Stimulated activated memory B cell treated with anti-CD40 and anti-IgM and Interleukin-4, amounts not matched to agents 10 μg/mL and 1 μg/mL and 100 μg/mL, for 72 hours (primary cell): ENCODE measurements at regions not wholly inside any gene's neighbourhood (a gene's known extent, or its start where the extent isn't known, plus 50 kb on each side); places are given as distances from the start of the nearest gene placed in this dataset.

Experiments used
- ATAC-seq: fragments of 150-1000 bp; cut with Tn5 transposase; 2 replicates; pipeline ENCODE4 v1.10.0; 2021
- H3K27ac Mint-ChIP-seq: one replicate; pipeline ENCODE4 v1.8.0; 2022; ENCODE audit warnings: mild to moderate bottlenecking, mixed read lengths
- H3K27me3 Mint-ChIP-seq: one replicate; pipeline ENCODE4 v1.8.0; 2022; ENCODE audit warnings: mixed read lengths
- H3K36me3 Mint-ChIP-seq: one replicate; pipeline ENCODE4 v1.8.0; 2022; ENCODE audit warnings: mixed read lengths
- H3K4me1 Mint-ChIP-seq: one replicate; pipeline ENCODE4 v1.8.0; 2022; ENCODE audit warnings: mixed read lengths
- H3K4me3 Mint-ChIP-seq: one replicate; pipeline ENCODE4 v1.8.0; 2022; ENCODE audit warnings: mild to moderate bottlenecking, moderate library complexity, mixed read lengths
- H3K9me3 Mint-ChIP-seq: one replicate; pipeline ENCODE4 v1.8.0; 2022; ENCODE audit warnings: mixed read lengths

GRCh38 chr7:54904130-54904529 lies 114.7 kb upstream of the EGFR start:
- Mint-ChIP-seq H3K27ac (no peak overlapping the region), H3K9me3 (peaks cover 3% of the 10 kb centered on the region), H3K4me3 (no peak overlapping the region), H3K4me1 (no peaks in the 10 kb centered on the region), H3K36me3 (no peaks in the 10 kb centered on the region), H3K27me3 (peaks cover 8% of the 10 kb centered on the region)
- no peak for ATAC-seq

GRCh38 chr7:54904986-54905385 lies 113.8 kb upstream of the EGFR start:
- H3K9me3 Mint-ChIP-seq, result peaks cover 4% of the 10 kb centered on the region
- peaks cover 8% of the 10 kb centered on the region for H3K27me3 Mint-ChIP-seq
- no peaks in the 10 kb centered on the region for H3K36me3 Mint-ChIP-seq
- no peak overlapping the region for H3K27ac Mint-ChIP-seq
- H3K4me3 Mint-ChIP-seq, result no peak overlapping the region
- H3K4me1 Mint-ChIP-seq, result no peaks in the 10 kb centered on the region
- no peak for ATAC-seq

GRCh38 chr7:54906963-54907362 lies 111.9 kb upstream of the EGFR start:
- H3K36me3 Mint-ChIP-seq, result no peaks in the 10 kb centered on the region
- no peak overlapping the region for H3K4me3 Mint-ChIP-seq
- ATAC-seq, result no peak
- peaks cover 7% of the 10 kb centered on the region for H3K9me3 Mint-ChIP-seq
- H3K4me1 Mint-ChIP-seq, result no peaks in the 10 kb centered on the region
- H3K27me3 Mint-ChIP-seq, result peaks cover 8% of the 10 kb centered on the region
- H3K27ac Mint-ChIP-seq, result no peak overlapping the region

- H3K36me3 Mint-ChIP-seq, result no peaks in the 10 kb centered on the region
- peaks cover 8% of the 10 kb centered on the region for H3K27me3 Mint-ChIP-seq
- no peaks in the 10 kb centered on the region for H3K4me1 Mint-ChIP-seq
- ATAC-seq, result no peak
- no peak overlapping the region for H3K27ac Mint-ChIP-seq
- no peak overlapping the region for H3K4me3 Mint-ChIP-seq
- peaks cover 4% of the 10 kb centered on the region for H3K9me3 Mint-ChIP-seq
These were observed 110.8 kb upstream of the EGFR start for GRCh38 chr7:54907981-54908380.

- H3K27ac Mint-ChIP-seq, result no peak overlapping the region
- H3K36me3 Mint-ChIP-seq, result no peaks in the 10 kb centered on the region
- H3K9me3 Mint-ChIP-seq, result peaks cover 4% of the 10 kb centered on the region
- H3K4me3 Mint-ChIP-seq, result no peak overlapping the region
- H3K27me3 Mint-ChIP-seq, result peaks cover 8% of the 10 kb centered on the region
- ATAC-seq, result no peak
- no peaks in the 10 kb centered on the region for H3K4me1 Mint-ChIP-seq
These were observed 109.9 kb upstream of the EGFR start for GRCh38 chr7:54908760-54909438.

GRCh38 chr7:54915870-54916598 lies 102.8 kb upstream of the EGFR start:
- Mint-ChIP-seq H3K36me3 (no peaks in the 10 kb centered on the region), H3K27me3 (peaks cover 9% of the 10 kb centered on the region), H3K4me1 (no peaks in the 10 kb centered on the region), H3K9me3 (peaks cover 2% of the 10 kb centered on the region), H3K4me3 (no peak overlapping the region), H3K27ac (no peak overlapping the region)
- no peak for ATAC-seq

GRCh38 chr7:54917613-54918391 lies 101.0 kb upstream of the EGFR start:
- Mint-ChIP-seq H3K27ac (no peak overlapping the region), H3K9me3 (peaks cover 6% of the 10 kb centered on the region), H3K4me3 (no peak overlapping the region), H3K36me3 (no peaks in the 10 kb centered on the region), H3K27me3 (peaks cover 16% of the 10 kb centered on the region), H3K4me1 (no peaks in the 10 kb centered on the region)
- no peak for ATAC-seq

- Mint-ChIP-seq H3K4me1 (no peaks in the 10 kb centered on the region), H3K27me3 (peaks cover 8% of the 10 kb centered on the region), H3K9me3 (peaks cover 9% of the 10 kb centered on the region), H3K36me3 (no peaks in the 10 kb centered on the region), H3K4me3 (no peak overlapping the region), H3K27ac (no peak overlapping the region)
- ATAC-seq, result no peak
These were observed 97.7 kb upstream of the EGFR start for GRCh38 chr7:54921116-54921515.

GRCh38 chr7:54931532-54931931 lies 87.3 kb upstream of the EGFR start:
- H3K9me3 Mint-ChIP-seq, result peaks cover 29% of the 10 kb centered on the region

GRCh38 chr7:54932818-54933543 lies 85.8 kb upstream of the EGFR start:
- H3K4me3 Mint-ChIP-seq, result peak overlapping the region; percentile 24
- no peak for ATAC-seq
- no peaks in the 10 kb centered on the region for H3K36me3 Mint-ChIP-seq
- no peak overlapping the region for H3K27ac Mint-ChIP-seq
- peaks cover 25% of the 10 kb centered on the region for H3K9me3 Mint-ChIP-seq
- peaks cover 39% of the 10 kb centered on the region for H3K27me3 Mint-ChIP-seq
- H3K4me1 Mint-ChIP-seq, result no peaks in the 10 kb centered on the region

More at GRCh38 chr7:54931532-54931931, 87.3 kb upstream of the EGFR start:
- H3K27ac Mint-ChIP-seq, result no peak overlapping the region
- no peak overlapping the region for H3K4me3 Mint-ChIP-seq
- peaks cover 45% of the 10 kb centered on the region for H3K27me3 Mint-ChIP-seq
- no peaks in the 10 kb centered on the region for H3K4me1 Mint-ChIP-seq
- H3K36me3 Mint-ChIP-seq, result no peaks in the 10 kb centered on the region
- no peak for ATAC-seq

GRCh38 chr7:54933643-54934042 lies 85.2 kb upstream of the EGFR start:
- Mint-ChIP-seq H3K27me3 (peaks cover 35% of the 10 kb centered on the region), H3K4me1 (no peaks in the 10 kb centered on the region), H3K36me3 (no peaks in the 10 kb centered on the region), H3K9me3 (peaks cover 24% of the 10 kb centered on the region), H3K4me3 (no peak overlapping the region), H3K27ac (no peak overlapping the region)
- ATAC-seq, result no peak

- H3K27ac Mint-ChIP-seq, result no peak overlapping the region
- no peak for ATAC-seq
- H3K4me1 Mint-ChIP-seq, result no peaks in the 10 kb centered on the region
- H3K27me3 Mint-ChIP-seq, result no peaks in the 10 kb centered on the region
- no peaks in the 10 kb centered on the region for H3K36me3 Mint-ChIP-seq
- peaks cover 7% of the 10 kb centered on the region for H3K9me3 Mint-ChIP-seq
- H3K4me3 Mint-ChIP-seq, result no peak overlapping the region
These were observed 78.1 kb upstream of the EGFR start for GRCh38 chr7:54940748-54941147.

- Mint-ChIP-seq H3K4me1 (no peaks in the 10 kb centered on the region), H3K9me3 (peaks cover 10% of the 10 kb centered on the region), H3K4me3 (no peak overlapping the region)
These were observed 74.6 kb upstream of the EGFR start for GRCh38 chr7:54944179-54944578.

GRCh38 chr7:54946271-54946670 lies 72.5 kb upstream of the EGFR start:
- H3K4me3 Mint-ChIP-seq, result no peak overlapping the region
- H3K36me3 Mint-ChIP-seq, result no peaks in the 10 kb centered on the region
- ATAC-seq, result no peak
- no peaks in the 10 kb centered on the region for H3K27me3 Mint-ChIP-seq
- H3K9me3 Mint-ChIP-seq, result peaks cover 9% of the 10 kb centered on the region
- no peak overlapping the region for H3K27ac Mint-ChIP-seq
- no peaks in the 10 kb centered on the region for H3K4me1 Mint-ChIP-seq

More at GRCh38 chr7:54944179-54944578, 74.6 kb upstream of the EGFR start:
- no peak for ATAC-seq
- Mint-ChIP-seq H3K27me3 (no peaks in the 10 kb centered on the region), H3K36me3 (no peaks in the 10 kb centered on the region), H3K27ac (no peak overlapping the region)

GRCh38 chr7:54946764-54947163 lies 72.1 kb upstream of the EGFR start:
- no peak overlapping the region for H3K4me3 Mint-ChIP-seq
- peaks cover 11% of the 10 kb centered on the region for H3K9me3 Mint-ChIP-seq
- H3K4me1 Mint-ChIP-seq, result no peaks in the 10 kb centered on the region
- ATAC-seq, result no peak
- no peaks in the 10 kb centered on the region for H3K36me3 Mint-ChIP-seq
- no peaks in the 10 kb centered on the region for H3K27me3 Mint-ChIP-seq
- no peak overlapping the region for H3K27ac Mint-ChIP-seq
